ENCODE measurements at regions not wholly inside any gene's neighbourhood (a gene's known extent, or its start where the extent isn't known, plus 50 kb on each side); places are given as distances from the start of the nearest gene placed in this dataset.

DNA sequence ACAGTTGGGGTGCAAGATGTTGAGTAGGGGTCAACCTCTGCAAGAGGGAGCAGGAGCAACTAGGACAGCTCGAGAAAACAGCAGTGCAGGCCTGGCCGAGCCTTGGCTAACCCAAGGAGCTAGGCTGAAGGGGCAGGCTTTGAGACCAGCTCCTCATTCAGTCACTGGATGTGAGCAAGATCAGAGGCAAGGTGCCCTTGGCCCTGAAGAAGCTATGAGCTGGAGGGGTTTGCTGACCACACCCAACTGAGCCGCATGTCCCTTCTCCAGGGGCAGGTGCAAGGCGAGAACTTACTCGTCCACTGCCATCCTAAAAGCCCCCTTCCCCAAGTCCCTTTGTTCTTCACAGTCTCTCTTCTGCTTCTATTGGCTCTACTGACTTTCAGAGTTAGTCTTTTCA, 126.1 kb upstream of the UBL3 start:
- TF ChIP-seq, protein P1, sequence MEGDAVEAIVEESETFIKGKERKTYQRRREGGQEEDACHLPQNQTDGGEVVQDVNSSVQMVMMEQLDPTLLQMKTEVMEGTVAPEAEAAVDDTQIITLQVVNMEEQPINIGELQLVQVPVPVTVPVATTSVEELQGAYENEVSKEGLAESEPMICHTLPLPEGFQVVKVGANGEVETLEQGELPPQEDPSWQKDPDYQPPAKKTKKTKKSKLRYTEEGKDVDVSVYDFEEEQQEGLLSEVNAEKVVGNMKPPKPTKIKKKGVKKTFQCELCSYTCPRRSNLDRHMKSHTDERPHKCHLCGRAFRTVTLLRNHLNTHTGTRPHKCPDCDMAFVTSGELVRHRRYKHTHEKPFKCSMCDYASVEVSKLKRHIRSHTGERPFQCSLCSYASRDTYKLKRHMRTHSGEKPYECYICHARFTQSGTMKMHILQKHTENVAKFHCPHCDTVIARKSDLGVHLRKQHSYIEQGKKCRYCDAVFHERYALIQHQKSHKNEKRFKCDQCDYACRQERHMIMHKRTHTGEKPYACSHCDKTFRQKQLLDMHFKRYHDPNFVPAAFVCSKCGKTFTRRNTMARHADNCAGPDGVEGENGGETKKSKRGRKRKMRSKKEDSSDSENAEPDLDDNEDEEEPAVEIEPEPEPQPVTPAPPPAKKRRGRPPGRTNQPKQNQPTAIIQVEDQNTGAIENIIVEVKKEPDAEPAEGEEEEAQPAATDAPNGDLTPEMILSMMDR (IDR thresholded peaks at IDR 0.05) = no peak
- TF ChIP-seq POLR2A (IDR thresholded peaks at IDR 0.05) (no peak), POLR2AphosphoS5 (IDR thresholded peaks at IDR 0.05) (no peak)

Measured in transverse colon (tissue), 4 donors.